OCI-LY7 (cell line): ENCODE measurements at regions not wholly inside any gene's neighbourhood (a gene's known extent, or its start where the extent isn't known, plus 50 kb on each side); places are given as distances from the start of the nearest gene placed in this dataset.

ENCODE experiments used
- BruUV-seq: library from RNA; stranded (reverse); fragments of 400-500 nt; replicated peaks from 2 replicates; lab custom pipeline; 2021; lab: Mats Ljungman, UMichigan
- CTCF ChIA-PET: fragments of 300-600 bp; sonication (Branson Sonifier 250); formaldehyde crosslinking; loops from one replicate; lab custom pipeline; 2022; ENCODE audit warnings: antibody characterized with exemption; ENCODE audit not compliant: unreplicated experiment; lab: Charles Lee
- POLR2A ChIA-PET: fragments of 300-600 bp; sonication (Branson Sonifier 250); formaldehyde crosslinking; loops from one replicate; lab custom pipeline; 2022; ENCODE audit warnings: antibody characterized with exemption; lab: Charles Lee
- DNase-seq: peaks from one replicate; pipeline ENCODE4 v3.0.0-alpha.2; 2015; ENCODE audit warnings: low spot score
- H2AFZ ChIP-seq: fragments of 200-600 bp; sonication (generic), shearing (Covaris generic); 2 replicates; pipeline ENCODE4 v1.6.1; 2014; ENCODE audit warnings: mild to moderate bottlenecking, antibody characterized with exemption, low read length, moderate library complexity
- H3K27ac ChIP-seq: fragments of 200-600 bp; sonication (generic); 2 replicates; pipeline ENCODE4 v1.5.1; 2014; ENCODE audit warnings: mixed run types, low read depth, mild to moderate bottlenecking, moderate library complexity, low read length, inconsistent platforms; ENCODE audit not compliant: poor library complexity, severe bottlenecking
- H3K36me3 ChIP-seq: fragments of 200-600 bp; sonication (generic); 2 replicates; pipeline ENCODE4 v1.6.1; 2014; ENCODE audit warnings: mild to moderate bottlenecking, antibody characterized with exemption, low read length, moderate library complexity, mixed read lengths; ENCODE audit not compliant: insufficient read depth
- H3K4me1 ChIP-seq: fragments of 200-600 bp; sonication (generic); 2 replicates; pipeline ENCODE4 v1.5.1; 2014; ENCODE audit warnings: mild to moderate bottlenecking, low read length; ENCODE audit not compliant: insufficient read depth, poor library complexity, severe bottlenecking
- H3K4me2 ChIP-seq: fragments of 200-600 bp; sonication (generic); 2 replicates; pipeline ENCODE4 v1.6.1; 2014; ENCODE audit warnings: mild to moderate bottlenecking, low read length
- H3K4me3 ChIP-seq: fragments of 200-600 bp; sonication (generic); 2 replicates; pipeline ENCODE4 v1.5.1; 2014; ENCODE audit warnings: mild to moderate bottlenecking, low read depth, low read length; ENCODE audit not compliant: poor library complexity, severe bottlenecking
- H3K79me2 ChIP-seq: fragments of 200-600 bp; sonication (generic); 2 replicates; pipeline ENCODE4 v1.6.1; 2016; ENCODE audit warnings: low read depth, mild to moderate bottlenecking, low read length, moderate library complexity, mixed read lengths; ENCODE audit not compliant: insufficient read depth
- H3K9me2 ChIP-seq: fragments of 200-600 bp; sonication (generic); 2 replicates; pipeline ENCODE4 v1.6.1; 2016; ENCODE audit warnings: mild to moderate bottlenecking, low read length, mixed read lengths; ENCODE audit not compliant: insufficient read depth
- H3K9me3 ChIP-seq: fragments of 200-600 bp; sonication (generic); 2 replicates; pipeline ENCODE4 v1.6.1; 2014; ENCODE audit warnings: mild to moderate bottlenecking, mixed run types, low read length, mixed read lengths
- H4K20me1 ChIP-seq: fragments of 200-600 bp; sonication (generic); 2 replicates; pipeline ENCODE4 v1.6.1; 2014; ENCODE audit warnings: mild to moderate bottlenecking, antibody characterized with exemption, low read length, moderate library complexity, mixed read lengths; ENCODE audit not compliant: insufficient read depth
- CTCF ChIP-seq: fragments of 200-600 bp; sonication (generic); conservative IDR thresholded peaks from 2 replicates; pipeline ENCODE4 v1.5.1; 2014; ENCODE audit warnings: mild to moderate bottlenecking, antibody characterized with exemption, low read length, moderate library complexity, mixed read lengths
- EZH2phosphoT487 ChIP-seq: fragments of 200-600 bp; sonication (generic); IDR thresholded peaks from 2 replicates; pipeline ENCODE4 v1.6.1; 2018; ENCODE audit warnings: low read depth, borderline replicate concordance, mild to moderate bottlenecking, mixed run types, antibody characterized with exemption, low read length, moderate library complexity, mixed read lengths
- intact Hi-C: fragments of 100-400 bp; cut with micrococcal nuclease; formaldehyde crosslinking; loops from one replicate; pipeline ENCODE4 v1.10.0; 2022; ENCODE audit not compliant: unreplicated experiment

GRCh38 chr13:90700340-90700739 lies 647.1 kb upstream of the MIR17HG start:
- Histone ChIP-seq H3K79me2 (no peaks in the 10 kb centered on the region), H4K20me1 (no peaks in the 10 kb centered on the region), H3K36me3 (no peaks in the 10 kb centered on the region), H3K9me2 (no peaks in the 10 kb centered on the region), H3K9me3 (no peaks in the 10 kb centered on the region), H3K4me3 (no peak overlapping the region), H2AFZ (no peak overlapping the region), H3K4me2 (no peak overlapping the region), H3K27ac (no peak overlapping the region), H3K4me1 (no peaks in the 10 kb centered on the region)
- intact Hi-C loops, result no loop called here
- no TSS peak for BruUV-seq
- no peak for DNase-seq
- ChIA-PET POLR2A (no interaction called here), CTCF (no interaction called here)
- TF ChIP-seq CTCF (no peak), EZH2phosphoT487 (no peak)

GRCh38 chr13:90701264-90701663 lies 646.2 kb upstream of the MIR17HG start:
- POLR2A ChIA-PET, result no interaction called here
- H3K36me3 ChIP-seq, result no peaks in the 10 kb centered on the region
- H2AFZ ChIP-seq, result no peak overlapping the region
- no peaks in the 10 kb centered on the region for H3K4me1 ChIP-seq
- TF ChIP-seq EZH2phosphoT487, result no peak
- no peak for TF ChIP-seq CTCF
- no peak overlapping the region for H3K27ac ChIP-seq
- H3K79me2 ChIP-seq, result no peaks in the 10 kb centered on the region
- BruUV-seq, result no TSS peak
- no peak overlapping the region for H3K4me2 ChIP-seq
- H3K9me3 ChIP-seq, result no peaks in the 10 kb centered on the region
- no peaks in the 10 kb centered on the region for H3K9me2 ChIP-seq
- no peak for DNase-seq
- intact Hi-C loops, result no loop called here
- CTCF ChIA-PET, result no interaction called here
- no peak overlapping the region for H3K4me3 ChIP-seq
- H4K20me1 ChIP-seq, result no peaks in the 10 kb centered on the region

- ChIA-PET POLR2A (no interaction called here), CTCF (no interaction called here)
- Histone ChIP-seq H3K36me3 (no peaks in the 10 kb centered on the region), H3K9me3 (no peaks in the 10 kb centered on the region), H3K79me2 (no peaks in the 10 kb centered on the region), H3K4me3 (no peak overlapping the region), H3K4me1 (no peaks in the 10 kb centered on the region), H3K4me2 (no peak overlapping the region), H3K9me2 (no peaks in the 10 kb centered on the region), H3K27ac (no peak overlapping the region), H4K20me1 (no peaks in the 10 kb centered on the region), H2AFZ (no peak overlapping the region)
- intact Hi-C loops, result no loop called here
- no peak for DNase-seq
- TF ChIP-seq CTCF (no peak), EZH2phosphoT487 (no peak)
- BruUV-seq, result no TSS peak
These were observed 645.4 kb upstream of the MIR17HG start for GRCh38 chr13:90702050-90702449.
